ENCODE measurements at regions not wholly inside any gene's neighbourhood (a gene's known extent, or its start where the extent isn't known, plus 50 kb on each side); places are given as distances from the start of the nearest gene placed in this dataset.

DNA sequence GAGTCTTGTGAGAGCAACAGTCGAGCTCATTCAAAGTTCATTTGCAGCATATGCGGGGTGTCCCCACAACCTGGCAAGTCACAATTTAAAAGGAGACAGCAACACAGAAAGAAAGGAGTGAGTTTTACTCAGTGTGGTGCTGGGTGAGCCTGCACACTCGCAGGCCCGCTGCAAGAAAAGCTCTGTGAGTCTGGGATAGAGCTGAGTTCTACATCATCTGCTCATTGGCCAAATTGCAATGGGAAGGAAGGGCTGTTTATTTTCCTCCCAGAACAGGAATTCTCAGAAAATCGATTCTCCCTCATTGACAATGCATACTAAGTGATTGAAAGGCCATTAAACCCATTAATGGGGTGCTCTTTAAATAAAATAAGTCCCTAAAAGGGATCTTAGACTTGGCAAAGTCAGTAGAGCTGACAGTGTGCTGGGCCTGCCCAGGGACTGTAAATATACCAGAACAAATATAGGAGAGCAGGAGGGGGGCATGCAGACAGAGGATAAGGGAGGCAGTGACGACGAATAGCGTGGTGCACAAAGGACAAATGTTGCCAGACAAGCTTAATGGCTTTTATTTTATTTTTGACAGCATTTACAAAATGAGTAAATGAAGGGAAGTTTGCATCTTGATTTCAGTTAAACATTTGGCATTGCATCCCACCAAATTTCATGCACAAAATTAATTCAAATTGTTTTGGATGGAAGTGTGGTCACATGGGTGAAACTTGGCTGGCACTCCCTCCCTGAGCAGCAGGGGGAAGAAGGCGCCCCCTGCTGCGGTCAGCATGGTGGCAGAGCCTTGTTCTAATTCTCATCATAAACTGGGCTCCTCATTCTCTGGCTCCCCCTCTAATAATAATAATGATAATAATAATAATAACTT, 215.7 kb downstream of the SNX10 start:
- POLR2A ChIA-PET, result no interaction called here
- FAIRE-seq, result no peak
- TF ChIP-seq, protein P1, sequence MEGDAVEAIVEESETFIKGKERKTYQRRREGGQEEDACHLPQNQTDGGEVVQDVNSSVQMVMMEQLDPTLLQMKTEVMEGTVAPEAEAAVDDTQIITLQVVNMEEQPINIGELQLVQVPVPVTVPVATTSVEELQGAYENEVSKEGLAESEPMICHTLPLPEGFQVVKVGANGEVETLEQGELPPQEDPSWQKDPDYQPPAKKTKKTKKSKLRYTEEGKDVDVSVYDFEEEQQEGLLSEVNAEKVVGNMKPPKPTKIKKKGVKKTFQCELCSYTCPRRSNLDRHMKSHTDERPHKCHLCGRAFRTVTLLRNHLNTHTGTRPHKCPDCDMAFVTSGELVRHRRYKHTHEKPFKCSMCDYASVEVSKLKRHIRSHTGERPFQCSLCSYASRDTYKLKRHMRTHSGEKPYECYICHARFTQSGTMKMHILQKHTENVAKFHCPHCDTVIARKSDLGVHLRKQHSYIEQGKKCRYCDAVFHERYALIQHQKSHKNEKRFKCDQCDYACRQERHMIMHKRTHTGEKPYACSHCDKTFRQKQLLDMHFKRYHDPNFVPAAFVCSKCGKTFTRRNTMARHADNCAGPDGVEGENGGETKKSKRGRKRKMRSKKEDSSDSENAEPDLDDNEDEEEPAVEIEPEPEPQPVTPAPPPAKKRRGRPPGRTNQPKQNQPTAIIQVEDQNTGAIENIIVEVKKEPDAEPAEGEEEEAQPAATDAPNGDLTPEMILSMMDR (IDR thresholded peaks at IDR 0.05 in 2 of 3, conservative IDR thresholded peaks at IDR 0.05 in 1 of 3; ENCODE audit: insufficient read depth in 2 of 3, low read depth in 1 of 3, low read length in 3 of 3), result peak; percentile 19 to 28 (median 22); a peak in 3 of 6 replicates
- no peak for TF ChIP-seq SETDB1 (IDR thresholded peaks at IDR 0.05; ENCODE audit: low read length)
- no peak for TF ChIP-seq CHCHD3 (CRISPR knock-in tag; IDR thresholded peaks at IDR 0.05)
- no peak for TF ChIP-seq RHOXF2B (CRISPR knock-in tag; conservative IDR thresholded peaks at IDR 0.05)
- TF ChIP-seq, protein P2, sequence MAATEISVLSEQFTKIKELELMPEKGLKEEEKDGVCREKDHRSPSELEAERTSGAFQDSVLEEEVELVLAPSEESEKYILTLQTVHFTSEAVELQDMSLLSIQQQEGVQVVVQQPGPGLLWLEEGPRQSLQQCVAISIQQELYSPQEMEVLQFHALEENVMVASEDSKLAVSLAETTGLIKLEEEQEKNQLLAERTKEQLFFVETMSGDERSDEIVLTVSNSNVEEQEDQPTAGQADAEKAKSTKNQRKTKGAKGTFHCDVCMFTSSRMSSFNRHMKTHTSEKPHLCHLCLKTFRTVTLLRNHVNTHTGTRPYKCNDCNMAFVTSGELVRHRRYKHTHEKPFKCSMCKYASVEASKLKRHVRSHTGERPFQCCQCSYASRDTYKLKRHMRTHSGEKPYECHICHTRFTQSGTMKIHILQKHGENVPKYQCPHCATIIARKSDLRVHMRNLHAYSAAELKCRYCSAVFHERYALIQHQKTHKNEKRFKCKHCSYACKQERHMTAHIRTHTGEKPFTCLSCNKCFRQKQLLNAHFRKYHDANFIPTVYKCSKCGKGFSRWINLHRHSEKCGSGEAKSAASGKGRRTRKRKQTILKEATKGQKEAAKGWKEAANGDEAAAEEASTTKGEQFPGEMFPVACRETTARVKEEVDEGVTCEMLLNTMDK (IDR thresholded peaks at IDR 0.05; ENCODE audit: borderline replicate concordance, insufficient read depth, low read depth, low read length, poor library complexity, severe bottlenecking), result peak; percentile 61
- TF ChIP-seq, protein P3, sequence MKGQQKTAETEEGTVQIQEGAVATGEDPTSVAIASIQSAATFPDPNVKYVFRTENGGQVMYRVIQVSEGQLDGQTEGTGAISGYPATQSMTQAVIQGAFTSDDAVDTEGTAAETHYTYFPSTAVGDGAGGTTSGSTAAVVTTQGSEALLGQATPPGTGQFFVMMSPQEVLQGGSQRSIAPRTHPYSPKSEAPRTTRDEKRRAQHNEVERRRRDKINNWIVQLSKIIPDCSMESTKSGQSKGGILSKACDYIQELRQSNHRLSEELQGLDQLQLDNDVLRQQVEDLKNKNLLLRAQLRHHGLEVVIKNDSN (CRISPR knock-in tag; IDR thresholded peaks at IDR 0.05), result no peak
- no peak for TF ChIP-seq ZNF311 (CRISPR knock-in tag; IDR thresholded peaks at IDR 0.05)
- no peak overlapping the region for H3K4me3 ChIP-seq
- no peaks in the 10 kb centered on the region for H3K9me3 ChIP-seq (replicated peaks; ENCODE audit: control insufficient read depth, insufficient read depth, low read depth, low read length)
- no TSS peak for BruUV-seq (replicated peaks)
- H3K9me1 ChIP-seq (ENCODE audit: control insufficient read depth, insufficient read depth, low read length), result no peaks in the 10 kb centered on the region
- peak; percentile 61; the same call in 1 of the 3 replicates for ATAC-seq
- intact Hi-C loops (cut with micrococcal nuclease), result loop anchor here (10.0 kb wide), 1 partner anchor 443 kb away; no protein-coding TSS in a partner anchor
- H3K27ac ChIP-seq (ENCODE audit: extremely low read depth, low read depth, low read length), result no peak overlapping the region
- in situ Hi-C loops (cut with MboI), result loop anchor here (25.0 kb wide), 2 partner anchors 620 to 655 kb away; partner anchors contain the start of genes HOXA10, HOXA3, HOXA7 and HOXA9
- CTCF ChIA-PET (ENCODE audit: low intra/inter-chr PET ratio), result interaction anchor here (1.3 kb wide), 1 partner anchor 138 kb away, joined by 4 read pairs; no protein-coding TSS in a partner anchor
- no peaks in the 10 kb centered on the region for H3K36me3 ChIP-seq (ENCODE audit: control insufficient read depth, insufficient read depth, low read length)
- no peaks in the 10 kb centered on the region for H3K79me2 ChIP-seq (ENCODE audit: control insufficient read depth, insufficient read depth, low read length)
- H3K4me2 ChIP-seq (ENCODE audit: insufficient read depth, low read length), result no peak overlapping the region
- no peak for DNase-seq (ENCODE audit: extremely low read depth in 1 of 4, low spot score in 3 of 4)
- peaks cover 3 to 6% of the 10 kb centered on the region in 2 experiments; a peak in 2 of 5 replicates for H3K4me1 ChIP-seq (replicated peaks in 1 of 2; ENCODE audit: control insufficient read depth in 2 of 2, insufficient read depth in 2 of 2, low read length in 2 of 2)
- H4K20me1 ChIP-seq (replicated peaks; ENCODE audit: control insufficient read depth, insufficient read depth, low read length), result no peaks in the 10 kb centered on the region
- H3K27me3 ChIP-seq (ENCODE audit: control insufficient read depth in 2 of 2, insufficient read depth in 2 of 2, low read length in 2 of 2), result peaks cover 17 to 27% of the 10 kb centered on the region in 2 experiments
- no peak overlapping the region for H3K9ac ChIP-seq (ENCODE audit: insufficient read depth in 1 of 2, low read depth in 2 of 2, low read length in 2 of 2)
- WGBS (ENCODE audit: insufficient coverage, low coverage, missing lambda C conversion rate), result 2% methylated on average over 10 of the region's 10 CpGs
- no peak overlapping the region for H2AFZ ChIP-seq (ENCODE audit: low read depth, low read length)

Measured in K562 (cell line).